RCC 7860 (cell line): ENCODE measurements at regions not wholly inside any gene's neighbourhood (a gene's known extent, or its start where the extent isn't known, plus 50 kb on each side); places are given as distances from the start of the nearest gene placed in this dataset.

Source experiments
- DNase-seq: peaks from one replicate; pipeline ENCODE4 v3.0.0-alpha.2; 2015; ENCODE audit warnings: low spot score
- FAIRE-seq: peaks from 2 replicates; lab custom pipeline; 2012; peaks lifted over from hg19 to GRCh38; lab: Jason Lieb, UNC

- FAIRE-seq (peak; percentile 88), DNase-seq (peak; percentile 70)
These were observed 140.0 kb downstream of the ETS2 start for GRCh38 chr21:38945545-38946245.

GRCh38 chr21:38944903-38945302 lies 139.2 kb downstream of the ETS2 start:
- DNase-seq (no peak), FAIRE-seq (no peak)

- FAIRE-seq, result no peak
- DNase-seq, result no peak
These were observed 138.7 kb downstream of the ETS2 start for GRCh38 chr21:38944402-38944801.

- FAIRE-seq (no peak), DNase-seq (no peak)
These were observed 137.1 kb downstream of the ETS2 start for GRCh38 chr21:38942748-38943211.

- no peak for DNase-seq
- no peak for FAIRE-seq
These were observed 133.0 kb downstream of the ETS2 start for GRCh38 chr21:38938769-38939168.

GRCh38 chr21:38938343-38938742 lies 132.6 kb downstream of the ETS2 start:
- FAIRE-seq (no peak), DNase-seq (peak; percentile 70)

GRCh38 chr21:38937844-38938243 lies 132.1 kb downstream of the ETS2 start:
- no peak for DNase-seq
- no peak for FAIRE-seq

GRCh38 chr21:38937286-38937790 lies 131.6 kb downstream of the ETS2 start:
- no peak for DNase-seq
- FAIRE-seq, result no peak

- no peak for FAIRE-seq
These were observed 130.5 kb downstream of the ETS2 start for GRCh38 chr21:38936240-38936639.

GRCh38 chr21:38933731-38934130 lies 128.0 kb downstream of the ETS2 start:
- DNase-seq (no peak), FAIRE-seq (no peak)

More at GRCh38 chr21:38936240-38936639, 130.5 kb downstream of the ETS2 start:
- no peak for DNase-seq

GRCh38 chr21:38931291-38931690 lies 125.6 kb downstream of the ETS2 start:
- DNase-seq (no peak), FAIRE-seq (no peak)

- DNase-seq, result no peak
- FAIRE-seq, result no peak
These were observed 125.1 kb downstream of the ETS2 start for GRCh38 chr21:38930853-38931252.

- FAIRE-seq (no peak), DNase-seq (no peak)
These were observed 124.3 kb downstream of the ETS2 start for GRCh38 chr21:38930066-38930465.

GRCh38 chr21:38929652-38930051 lies 123.9 kb downstream of the ETS2 start:
- no peak for FAIRE-seq

GRCh38 chr21:38929142-38929541 lies 123.4 kb downstream of the ETS2 start:
- DNase-seq, result no peak
- FAIRE-seq, result no peak

More at GRCh38 chr21:38929652-38930051, 123.9 kb downstream of the ETS2 start:
- no peak for DNase-seq

GRCh38 chr21:38927776-38928175 lies 122.0 kb downstream of the ETS2 start:
- FAIRE-seq (no peak), DNase-seq (no peak)

- FAIRE-seq, result peak; percentile 91
These were observed 120.2 kb downstream of the ETS2 start for GRCh38 chr21:38925923-38926322.

GRCh38 chr21:38925478-38925877 lies 119.7 kb downstream of the ETS2 start:
- DNase-seq, result no peak
- FAIRE-seq, result no peak

More at GRCh38 chr21:38925923-38926322, 120.2 kb downstream of the ETS2 start:
- peak; percentile 88 for DNase-seq

GRCh38 chr21:38924954-38925353 lies 119.2 kb downstream of the ETS2 start:
- FAIRE-seq, result no peak
- no peak for DNase-seq

- DNase-seq, result no peak
- no peak for FAIRE-seq
These were observed 117.7 kb downstream of the ETS2 start for GRCh38 chr21:38923429-38923828.

GRCh38 chr21:38922474-38923235 lies 116.9 kb downstream of the ETS2 start:
- DNase-seq (no peak), FAIRE-seq (no peak)
